GM18909 (cell line): ENCODE measurements at regions not wholly inside any gene's neighbourhood (a gene's known extent, or its start where the extent isn't known, plus 50 kb on each side); places are given as distances from the start of the nearest gene placed in this dataset.

Experiments used
- ATAC-seq: cut with Tn5 transposase; IDR thresholded peaks from one replicate; pipeline ENCODE4 v1.9.1; 2021; ENCODE audit warnings: mild to moderate bottlenecking; ENCODE audit not compliant: unreplicated experiment, poor library complexity

GRCh38 chr9:107431461-107431860, 58.1 kb downstream of the KLF4 start:
- ATAC-seq, result no peak

DNA sequence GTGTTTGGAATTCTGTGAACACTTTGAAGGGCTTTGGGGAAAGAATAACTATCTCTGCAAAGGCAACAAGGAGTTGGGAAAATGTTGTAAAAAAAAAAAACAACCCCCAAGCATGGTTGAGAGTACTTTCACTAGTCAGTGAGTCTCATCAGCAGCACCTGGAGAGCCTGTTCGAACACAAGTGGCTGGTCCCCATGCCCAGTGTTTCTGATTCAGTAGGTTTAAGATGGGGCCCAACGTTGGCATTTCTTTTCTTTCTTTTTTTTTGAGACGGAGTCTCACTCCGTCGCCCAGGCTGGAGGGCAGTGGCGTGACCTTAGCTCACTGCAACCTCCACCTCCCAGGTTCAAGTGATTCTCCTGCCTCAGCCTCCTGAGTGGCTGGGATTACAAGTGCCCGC, 59.5 kb downstream of the KLF4 start:
- ATAC-seq, result no peak

- ATAC-seq, result no peak
Observed at GRCh38 chr9:107426126-107426525, 63.4 kb downstream of the KLF4 start.

DNA sequence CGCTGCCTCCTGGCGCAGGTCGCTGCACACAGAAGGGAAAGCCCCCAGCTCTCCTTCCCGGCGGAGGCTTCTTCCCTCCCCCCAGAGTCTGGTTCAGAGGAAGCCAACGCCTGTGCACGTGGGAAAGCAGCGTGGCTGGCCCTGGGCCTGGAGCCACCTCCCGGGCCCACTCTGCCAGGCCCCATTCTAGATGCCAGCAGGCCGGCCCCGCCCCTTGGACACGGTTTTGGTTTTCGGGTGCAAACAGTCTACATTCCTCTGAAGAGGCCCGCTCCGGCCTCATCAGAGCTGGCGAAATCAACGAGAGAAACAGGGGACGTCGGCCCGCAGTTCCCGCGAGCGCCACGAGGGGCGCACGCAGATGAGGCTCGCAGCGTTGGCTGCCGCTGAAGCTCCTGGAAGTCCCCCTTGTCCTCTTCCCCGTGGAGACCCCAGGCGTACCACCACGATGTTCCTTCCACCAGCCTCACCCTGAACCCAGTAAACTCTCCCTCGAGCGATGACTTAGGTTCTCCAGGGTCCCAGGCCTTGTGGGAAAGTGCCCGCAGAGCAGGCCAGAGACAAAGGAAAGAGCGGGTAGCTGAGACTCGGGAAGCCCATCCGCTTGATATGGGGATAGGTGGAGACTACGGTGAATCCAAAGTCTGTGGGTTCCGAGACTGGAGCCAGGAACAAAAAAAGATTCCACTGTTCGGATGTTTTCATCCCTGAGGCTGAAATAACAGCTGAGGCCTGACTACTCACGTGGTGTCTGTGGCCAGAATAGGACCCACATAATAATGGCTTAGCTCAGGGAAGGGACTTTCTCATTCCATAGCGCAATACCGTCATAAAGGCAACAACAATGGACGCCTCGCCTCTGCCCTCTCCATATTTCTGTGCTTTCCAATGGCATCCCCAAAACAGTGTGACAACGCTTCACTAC, 64.2 kb downstream of the KLF4 start:
- ATAC-seq, result peak; percentile 93

- no peak for ATAC-seq
Observed at GRCh38 chr9:107423540-107423939, 66.0 kb downstream of the KLF4 start.

GRCh38 chr9:107422189-107423185, 67.1 kb downstream of the KLF4 start:
- peak; percentile 56 for ATAC-seq

GRCh38 chr9:107410420-107410819, 79.1 kb downstream of the KLF4 start:
- ATAC-seq, result no peak

DNA sequence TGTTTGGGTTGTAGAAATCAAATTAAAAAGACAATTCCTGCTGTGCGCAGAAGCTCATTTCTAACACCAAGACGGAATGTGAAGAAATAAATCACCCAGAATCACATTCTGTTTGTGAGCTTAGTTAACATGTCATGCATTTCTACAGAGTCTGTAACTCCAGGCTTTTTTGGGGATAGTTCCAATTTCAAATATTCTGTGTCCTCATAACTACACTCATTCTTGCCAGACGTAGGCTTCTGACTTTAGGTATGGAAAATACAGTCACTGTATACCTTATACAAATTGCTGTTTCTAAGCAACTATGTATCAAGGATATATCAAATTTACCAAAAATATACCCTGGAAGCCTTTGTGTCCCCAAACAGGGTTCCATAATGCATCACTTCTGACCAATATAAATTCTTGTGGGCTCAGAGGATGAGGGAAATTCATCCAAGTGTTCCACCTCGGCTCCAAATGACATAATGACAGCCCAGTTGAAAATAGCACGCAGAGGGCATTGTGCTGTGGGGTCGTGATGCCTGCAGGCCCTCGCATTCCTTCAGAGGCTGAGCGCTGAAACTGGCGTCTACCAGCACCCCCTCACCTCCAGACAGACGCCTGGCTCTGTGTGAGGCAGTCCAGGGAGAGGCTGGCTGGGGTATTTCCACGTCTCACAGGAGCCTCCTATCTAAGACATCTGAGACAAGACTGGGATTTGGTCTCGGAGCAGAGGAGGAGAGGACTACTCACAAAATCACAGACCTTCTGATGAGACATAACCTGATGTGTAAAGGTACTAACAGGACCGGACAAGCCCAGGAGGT, 79.8 kb downstream of the KLF4 start:
- no peak for ATAC-seq

DNA sequence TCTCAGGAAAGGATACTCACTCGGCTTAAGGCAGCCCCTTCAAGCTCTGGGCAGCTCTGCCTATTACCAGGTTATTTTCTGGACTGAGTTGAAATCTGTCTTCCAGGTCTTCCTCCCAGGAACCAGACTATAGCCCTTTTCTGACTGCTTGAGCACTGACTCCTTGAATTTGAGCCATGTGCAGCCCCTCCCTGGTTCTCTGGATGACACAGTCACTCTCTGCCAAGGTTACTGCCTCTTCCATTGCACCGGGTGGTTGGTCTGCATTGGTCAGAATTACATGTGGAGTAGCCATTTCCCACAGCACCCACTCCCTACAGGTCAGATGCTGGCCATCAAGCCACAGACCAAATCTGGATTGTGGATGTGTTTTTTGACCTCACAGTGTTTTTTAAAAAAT, 81.9 kb downstream of the KLF4 start:
- ATAC-seq, result no peak

DNA sequence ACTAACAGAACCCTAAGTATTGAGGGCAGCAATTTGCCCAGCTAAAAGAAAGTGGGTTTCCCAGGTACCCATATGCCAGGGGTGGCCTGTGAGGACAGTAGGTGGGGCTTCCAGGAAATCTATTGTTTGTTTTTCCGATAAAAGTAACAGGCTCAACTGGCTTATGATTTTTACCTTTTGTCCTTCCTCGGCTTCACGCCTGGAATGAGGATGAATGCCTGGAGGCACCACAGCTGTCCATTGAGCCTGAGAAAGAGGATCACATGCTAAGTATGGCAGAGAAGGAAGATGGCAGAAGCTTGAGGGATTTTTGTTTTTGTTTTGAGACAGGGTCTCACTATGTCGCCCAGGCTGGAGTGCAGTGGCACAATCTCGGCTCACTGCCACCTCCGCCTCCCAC, 84.1 kb downstream of the KLF4 start:
- no peak for ATAC-seq

DNA sequence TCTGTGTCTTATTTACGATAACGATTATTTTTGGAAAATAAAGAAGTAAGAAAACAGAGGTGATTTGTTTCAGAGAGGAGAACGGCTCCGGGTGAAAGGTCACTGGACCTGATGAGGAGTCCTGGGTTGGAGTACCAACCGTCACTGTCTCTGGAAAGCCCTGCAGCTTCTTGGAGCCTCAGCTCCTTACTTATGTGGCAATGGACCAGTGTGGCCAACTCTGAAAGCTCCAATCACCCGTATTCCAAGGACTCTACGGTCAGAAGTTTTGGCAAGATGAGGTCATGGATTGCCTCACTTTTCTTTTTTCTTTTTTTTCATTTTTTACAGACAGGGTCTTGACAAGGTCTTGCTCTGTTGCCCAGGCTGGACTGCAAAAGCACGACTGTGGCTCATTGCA, 84.8 kb downstream of the KLF4 start:
- ATAC-seq, result no peak

DNA sequence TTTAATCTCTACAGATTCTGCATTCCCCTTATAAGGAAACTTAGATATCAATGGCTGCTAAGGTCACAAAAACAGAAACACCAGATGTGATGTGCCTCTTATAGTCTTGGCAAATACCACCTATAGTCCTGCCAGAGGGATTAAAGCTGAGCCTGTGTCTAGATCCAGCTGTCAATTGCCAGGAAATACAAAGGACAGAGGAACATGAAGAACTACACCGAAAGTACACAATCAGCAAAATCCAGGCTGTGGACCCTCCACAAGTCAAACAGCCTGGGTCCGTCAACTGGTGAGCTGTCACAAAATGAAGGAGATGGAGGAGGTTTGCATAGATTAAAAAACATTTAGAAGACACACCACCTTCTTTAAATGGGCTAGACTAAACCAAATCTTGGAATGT, 85.4 kb downstream of the KLF4 start:
- ATAC-seq, result no peak

GRCh38 chr9:107397076-107398044, 92.2 kb downstream of the KLF4 start:
- no peak for ATAC-seq

GRCh38 chr9:107394264-107394663, 95.3 kb downstream of the KLF4 start:
- ATAC-seq, result no peak

GRCh38 chr9:107390778-107391177, 98.8 kb downstream of the KLF4 start:
- no peak for ATAC-seq

- ATAC-seq, result no peak
Observed at GRCh38 chr9:107390279-107390678, 99.3 kb downstream of the KLF4 start.

- no peak for ATAC-seq
Observed at GRCh38 chr9:107389617-107390071, 99.9 kb downstream of the KLF4 start.

GRCh38 chr9:107388890-107389289, 100.7 kb downstream of the KLF4 start:
- no peak for ATAC-seq

DNA sequence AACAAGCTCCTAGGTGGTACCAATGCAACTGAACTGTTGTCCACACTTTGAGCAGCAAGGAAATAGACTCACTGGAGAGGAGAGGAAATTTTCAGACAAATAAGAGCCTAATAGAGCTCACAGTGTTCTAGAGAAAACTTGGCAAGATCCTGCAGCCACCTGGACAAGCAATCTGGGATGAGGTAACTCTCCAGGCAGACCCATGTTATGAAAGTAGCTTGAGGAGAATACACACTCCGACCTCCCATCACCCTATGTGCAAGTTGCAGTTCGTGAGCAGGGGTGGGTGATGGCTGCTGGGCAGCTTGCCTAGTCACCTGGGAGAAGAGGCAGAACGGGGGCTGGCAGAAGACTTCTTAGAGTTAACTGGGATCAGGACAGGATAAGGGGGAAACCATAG, 102.2 kb downstream of the KLF4 start:
- ATAC-seq, result no peak
